Body of pancreas (tissue), 4 donors: ENCODE measurements at regions not wholly inside any gene's neighbourhood (a gene's known extent, or its start where the extent isn't known, plus 50 kb on each side); places are given as distances from the start of the nearest gene placed in this dataset.

ENCODE experiments used
- CTCF ChIP-seq, 7 experiments: fragments of 450-650 bp in 4 of 7; fragments of 200-600 bp in 3 of 7; sonication (generic) in 3 of 7; IDR thresholded peaks; one replicate each; pipeline ENCODE4 v1.5.1; 2016 to 2019; ENCODE audit warnings: antibody characterized with exemption in 7 of 7
- POLR2A ChIP-seq, 3 donors: fragments of 450-650 bp; IDR thresholded peaks; one replicate each; pipeline ENCODE4 v1.6.1; 2016; ENCODE audit warnings: antibody characterized with exemption in 3 of 3, mild to moderate bottlenecking in 2 of 3

GRCh38 chr10:129364949-129365348 lies 102.1 kb upstream of the MGMT start:
- TF ChIP-seq POLR2A (IDR thresholded peaks at IDR 0.05) (no peak), CTCF (IDR thresholded peaks at IDR 0.05) (no peak)
